ENCODE measurements at regions not wholly inside any gene's neighbourhood (a gene's known extent, or its start where the extent isn't known, plus 50 kb on each side); places are given as distances from the start of the nearest gene placed in this dataset.

DNA sequence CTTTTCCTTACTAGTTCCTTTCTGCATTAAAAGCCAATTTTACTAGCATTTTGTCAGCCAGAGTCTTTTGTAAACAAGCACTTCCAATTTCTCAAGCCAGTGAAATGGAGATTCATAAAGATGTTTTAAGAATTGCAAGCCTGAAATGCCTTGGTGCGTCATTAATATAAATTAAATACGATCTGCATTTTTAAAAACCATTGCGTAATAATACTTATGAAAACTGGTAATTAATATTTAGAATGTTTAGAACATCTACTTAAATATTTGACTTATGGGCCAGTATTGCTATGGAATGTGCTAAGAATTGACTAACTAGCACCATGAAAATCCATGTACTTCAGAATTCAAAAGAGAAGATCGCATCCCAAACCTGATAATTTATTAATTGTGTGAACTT lies 89.1 kb upstream of the PROX1 start:
- H3K4me3 ChIP-seq (ENCODE audit: control insufficient read depth, low read depth, low read length): no peak overlapping the region
- no peak for TF ChIP-seq CTCF (IDR thresholded peaks at IDR 0.05; ENCODE audit: control insufficient read depth, insufficient read depth, low read depth, low read length, missing control alignments)
- no peak for DNase-seq (ENCODE audit: low read depth)

- DNase-seq (ENCODE audit: low read depth): no peak
- no peak for TF ChIP-seq CTCF (IDR thresholded peaks at IDR 0.05; ENCODE audit: control insufficient read depth, insufficient read depth, low read depth, low read length, missing control alignments)
- H3K4me3 ChIP-seq (ENCODE audit: control insufficient read depth, low read depth, low read length): no peak overlapping the region
Observed at GRCh38 chr1:213899413-213899812, 88.4 kb upstream of the PROX1 start.

DNA sequence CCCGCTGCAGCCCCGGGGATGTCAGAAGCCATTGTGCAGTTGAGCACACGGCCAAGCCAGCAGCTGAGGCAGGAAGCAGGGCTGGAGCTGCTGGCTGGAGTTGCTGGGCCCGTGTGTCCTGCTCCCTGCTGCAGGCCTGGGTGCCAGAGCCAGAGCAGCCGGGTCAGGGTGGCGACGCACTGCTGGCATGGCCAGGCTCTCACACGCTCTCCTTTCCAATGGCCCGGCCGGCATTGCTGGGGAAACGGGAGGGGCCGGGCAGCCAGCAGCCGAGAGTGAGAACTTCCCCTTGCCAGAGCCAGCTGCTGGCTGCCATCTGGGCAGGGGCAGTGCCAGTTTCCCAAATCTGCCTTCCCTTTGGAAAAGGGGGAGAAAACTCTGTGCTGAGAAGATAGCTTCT lies 82.4 kb upstream of the PROX1 start:
- no peak for TF ChIP-seq CTCF (IDR thresholded peaks at IDR 0.05; ENCODE audit: control insufficient read depth, insufficient read depth, low read depth, low read length, missing control alignments)
- no peak overlapping the region for H3K4me3 ChIP-seq (ENCODE audit: control insufficient read depth, low read depth, low read length)
- DNase-seq (ENCODE audit: low read depth): no peak

- H3K4me3 ChIP-seq (ENCODE audit: control insufficient read depth, low read depth, low read length): no peak overlapping the region
- no peak for TF ChIP-seq CTCF (IDR thresholded peaks at IDR 0.05; ENCODE audit: control insufficient read depth, insufficient read depth, low read depth, low read length, missing control alignments)
- DNase-seq (ENCODE audit: low read depth): no peak
Observed at GRCh38 chr1:213908521-213908920, 79.3 kb upstream of the PROX1 start.

- H3K4me3 ChIP-seq (ENCODE audit: control insufficient read depth, low read depth, low read length): no peak overlapping the region
- no peak for DNase-seq (ENCODE audit: low read depth)
- TF ChIP-seq CTCF (IDR thresholded peaks at IDR 0.05; ENCODE audit: control insufficient read depth, insufficient read depth, low read depth, low read length, missing control alignments): no peak
Observed at GRCh38 chr1:213914392-213914791, 73.4 kb upstream of the PROX1 start.

DNA sequence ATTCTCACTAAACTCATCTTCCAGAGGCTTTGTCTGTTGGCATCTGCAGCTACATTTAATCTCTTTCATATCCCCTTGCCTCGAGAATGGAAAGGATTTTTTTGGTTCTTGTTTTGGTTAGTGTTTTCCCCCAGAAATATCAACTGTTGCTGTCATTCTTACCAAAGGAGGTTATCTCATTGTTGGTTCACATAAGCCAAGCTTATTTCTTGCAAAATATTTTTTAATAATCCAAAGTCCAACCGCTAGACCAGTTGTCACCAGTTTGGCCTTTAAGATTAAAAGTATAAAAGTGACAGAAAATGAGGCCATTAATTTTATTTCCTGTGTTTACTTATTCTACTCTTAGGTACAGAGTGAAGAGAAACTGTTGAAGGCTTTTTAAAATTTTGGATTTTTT lies 66.5 kb upstream of the PROX1 start:
- H3K4me3 ChIP-seq (ENCODE audit: control insufficient read depth, low read depth, low read length): no peak overlapping the region
- DNase-seq (ENCODE audit: low read depth): no peak
- TF ChIP-seq CTCF (IDR thresholded peaks at IDR 0.05; ENCODE audit: control insufficient read depth, insufficient read depth, low read depth, low read length, missing control alignments): no peak

- H3K4me3 ChIP-seq (ENCODE audit: control insufficient read depth, low read depth, low read length): no peak overlapping the region
- no peak for TF ChIP-seq CTCF (IDR thresholded peaks at IDR 0.05; ENCODE audit: control insufficient read depth, insufficient read depth, low read depth, low read length, missing control alignments)
- no peak for DNase-seq (ENCODE audit: low read depth)
Observed at GRCh38 chr1:213921712-213922111, 66.1 kb upstream of the PROX1 start.

Data from AG09309 (cell line).